ENCODE measurements at regions not wholly inside any gene's neighbourhood (a gene's known extent, or its start where the extent isn't known, plus 50 kb on each side); places are given as distances from the start of the nearest gene placed in this dataset.

DNA sequence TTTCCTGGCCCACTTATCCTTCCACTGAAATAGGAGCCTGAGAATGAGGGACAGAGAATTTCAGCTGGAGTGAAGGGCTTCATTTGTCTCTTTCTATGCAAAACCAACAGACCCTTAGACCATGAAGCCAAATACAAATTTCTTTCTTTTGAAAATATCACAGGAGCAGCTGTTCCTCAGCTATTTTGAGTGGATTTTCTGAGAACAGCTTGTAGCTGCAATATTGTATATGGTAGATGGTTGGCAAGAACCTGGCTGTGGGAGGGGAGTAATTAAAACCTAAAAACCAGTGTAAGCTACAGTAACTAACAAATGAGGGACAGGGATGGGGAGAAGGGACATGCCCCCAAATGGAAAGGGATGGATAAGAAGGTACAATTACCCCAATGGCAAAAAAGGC lies 350.3 kb upstream of the CDH20 start:
- Histone ChIP-seq H3K4me3 (no peak overlapping the region), H3K27me3 (no peaks in the 10 kb centered on the region), H3K36me3 (no peaks in the 10 kb centered on the region), H3K4me1 (no peaks in the 10 kb centered on the region), H3K27ac (no peak overlapping the region), H3K9me3 (no peaks in the 10 kb centered on the region)
- DNase-seq: no peak
- intact Hi-C loops (cut with DNase I): no loop called here
- TF ChIP-seq, protein P1, sequence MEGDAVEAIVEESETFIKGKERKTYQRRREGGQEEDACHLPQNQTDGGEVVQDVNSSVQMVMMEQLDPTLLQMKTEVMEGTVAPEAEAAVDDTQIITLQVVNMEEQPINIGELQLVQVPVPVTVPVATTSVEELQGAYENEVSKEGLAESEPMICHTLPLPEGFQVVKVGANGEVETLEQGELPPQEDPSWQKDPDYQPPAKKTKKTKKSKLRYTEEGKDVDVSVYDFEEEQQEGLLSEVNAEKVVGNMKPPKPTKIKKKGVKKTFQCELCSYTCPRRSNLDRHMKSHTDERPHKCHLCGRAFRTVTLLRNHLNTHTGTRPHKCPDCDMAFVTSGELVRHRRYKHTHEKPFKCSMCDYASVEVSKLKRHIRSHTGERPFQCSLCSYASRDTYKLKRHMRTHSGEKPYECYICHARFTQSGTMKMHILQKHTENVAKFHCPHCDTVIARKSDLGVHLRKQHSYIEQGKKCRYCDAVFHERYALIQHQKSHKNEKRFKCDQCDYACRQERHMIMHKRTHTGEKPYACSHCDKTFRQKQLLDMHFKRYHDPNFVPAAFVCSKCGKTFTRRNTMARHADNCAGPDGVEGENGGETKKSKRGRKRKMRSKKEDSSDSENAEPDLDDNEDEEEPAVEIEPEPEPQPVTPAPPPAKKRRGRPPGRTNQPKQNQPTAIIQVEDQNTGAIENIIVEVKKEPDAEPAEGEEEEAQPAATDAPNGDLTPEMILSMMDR (IDR thresholded peaks at IDR 0.05): no peak
- no peak for ATAC-seq
- FAIRE-seq: no peak

DNA sequence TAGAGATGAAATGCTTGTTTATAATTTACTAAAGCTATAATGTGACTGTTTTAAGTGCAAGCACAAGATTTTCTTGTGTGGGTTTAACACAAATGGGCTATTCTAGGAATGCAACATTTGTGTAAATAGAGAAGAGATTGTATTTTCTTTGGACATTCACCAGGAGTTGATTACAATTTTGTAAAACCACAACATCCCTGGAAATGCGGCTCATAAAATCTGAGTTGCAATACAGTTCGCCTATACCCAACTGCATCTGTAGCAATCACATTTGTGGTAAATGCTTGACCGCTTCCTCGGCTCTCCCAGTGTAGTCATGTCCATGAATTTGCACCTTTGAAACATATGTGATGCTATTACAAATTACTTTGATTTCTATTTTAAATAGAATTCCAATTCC lies 348.7 kb upstream of the CDH20 start:
- Histone ChIP-seq H3K27me3 (peaks cover 0 to 3% (median 0%) of the 10 kb centered on the region in 4 donors), H3K9me3 (no peaks in the 10 kb centered on the region), H3K36me3 (no peaks in the 10 kb centered on the region), H3K27ac (no peak overlapping the region), H3K4me1 (no peaks in the 10 kb centered on the region), H3K4me3 (no peak overlapping the region)
- WGBS, 2 donors: 66 to 84% methylated on average over 4 of the region's 4 CpGs
- DNase-seq (no peak), FAIRE-seq (no peak), ATAC-seq (no peak)
- TF ChIP-seq, protein P1 (IDR thresholded peaks at IDR 0.05): no peak
- intact Hi-C loops (cut with DNase I): no loop called here

DNA sequence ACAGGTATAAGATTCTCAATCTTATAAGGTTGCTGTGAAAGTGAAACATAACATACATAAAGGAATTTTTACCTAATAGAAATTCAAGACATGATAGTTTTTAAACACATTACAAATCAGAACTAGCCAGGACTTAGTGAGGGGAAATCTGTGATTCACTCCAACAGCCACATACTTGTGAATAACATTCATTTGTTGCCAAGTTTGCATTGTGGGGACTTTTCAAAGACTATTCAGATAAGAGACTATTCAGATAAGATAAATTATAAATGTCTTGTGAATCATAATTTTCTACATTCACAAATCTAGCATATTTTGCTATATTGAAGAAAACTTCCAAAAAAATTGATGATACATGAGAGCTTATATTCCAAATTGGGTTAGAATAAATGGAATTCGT lies 345.3 kb upstream of the CDH20 start:
- WGBS, 2 donors: 37 to 53% methylated on average over 1 of the region's 1 CpG
- TF ChIP-seq, protein P1 (IDR thresholded peaks at IDR 0.05): no peak
- Histone ChIP-seq H3K4me1 (no peaks in the 10 kb centered on the region), H3K4me3 (no peak overlapping the region), H3K27me3 (peaks cover 0 to 3% (median 0%) of the 10 kb centered on the region in 4 donors), H3K36me3 (no peaks in the 10 kb centered on the region), H3K9me3 (no peaks in the 10 kb centered on the region), H3K27ac (no peak overlapping the region)
- FAIRE-seq (no peak), ATAC-seq (no peak), DNase-seq (no peak)
- intact Hi-C loops (cut with DNase I): no loop called here

DNA sequence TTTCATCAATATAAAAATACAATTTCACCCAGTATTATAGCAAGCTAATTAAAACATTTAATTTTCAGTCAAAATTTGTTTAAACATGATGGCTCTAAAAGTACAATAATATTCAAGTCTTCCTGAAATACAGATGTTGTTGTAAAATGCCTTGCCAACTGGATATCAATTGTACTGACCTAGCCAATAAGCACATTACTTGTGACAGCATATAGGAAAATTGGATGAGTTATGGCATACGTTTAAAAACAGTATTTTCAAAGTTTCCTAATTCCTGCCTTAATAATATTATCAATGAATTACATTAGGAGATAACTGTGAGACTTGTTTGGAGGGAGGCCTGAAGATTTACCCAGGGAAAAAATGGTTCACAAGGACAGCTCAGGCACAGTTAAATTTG lies 336.9 kb upstream of the CDH20 start:
- intact Hi-C loops (cut with DNase I): no loop called here
- Histone ChIP-seq H3K27me3 (no peaks in the 10 kb centered on the region), H3K27ac (no peak overlapping the region), H3K36me3 (no peaks in the 10 kb centered on the region), H3K9me3 (no peaks in the 10 kb centered on the region), H3K4me3 (no peak overlapping the region), H3K4me1 (no peaks in the 10 kb centered on the region)
- ATAC-seq (no peak), FAIRE-seq (no peak), DNase-seq (no peak)
- 32 to 35% methylated on average over 1 of the region's 1 CpG for WGBS, 2 donors
- TF ChIP-seq, protein P1 (IDR thresholded peaks at IDR 0.05): no peak

DNA sequence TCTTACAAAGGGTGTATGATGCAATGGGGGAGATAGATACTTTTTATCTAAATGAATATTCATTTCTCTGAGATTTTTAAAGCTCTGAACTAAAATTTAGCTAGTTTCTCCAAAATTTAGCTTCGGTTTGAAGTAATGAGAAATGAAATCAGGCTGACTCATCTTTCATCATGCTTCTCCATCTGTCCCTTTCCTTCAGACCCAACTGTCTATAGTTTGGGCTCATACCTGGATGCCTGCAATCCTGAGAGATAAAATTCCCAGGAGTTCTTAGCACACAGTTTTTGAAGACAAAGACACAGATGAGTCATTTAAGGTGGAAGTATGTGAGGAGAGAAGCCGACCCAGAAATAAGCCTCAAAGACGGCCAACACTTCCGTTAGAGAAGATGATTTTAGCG lies 336.4 kb upstream of the CDH20 start:
- ATAC-seq (no peak), FAIRE-seq (no peak), DNase-seq (no peak)
- H3K4me1 ChIP-seq: no peaks in the 10 kb centered on the region
- TF ChIP-seq, protein P1 (IDR thresholded peaks at IDR 0.05): no peak
- intact Hi-C loops (cut with DNase I): no loop called here
- no peak overlapping the region for H3K4me3 ChIP-seq
- WGBS, 2 donors: 62 to 75% methylated on average over 5 of the region's 5 CpGs
- no peaks in the 10 kb centered on the region for H3K9me3 ChIP-seq
- H3K36me3 ChIP-seq: no peaks in the 10 kb centered on the region
- no peaks in the 10 kb centered on the region for H3K27me3 ChIP-seq
- H3K27ac ChIP-seq: no peak overlapping the region
